Hypothalamus (tissue), 51 donors: ENCODE measurements at regions not wholly inside any gene's neighbourhood (a gene's known extent, or its start where the extent isn't known, plus 50 kb on each side); places are given as distances from the start of the nearest gene placed in this dataset.
"Not testable (repeated sequence)": the region's sequence is repeated elsewhere in the genome, so short reads cannot be mapped to it uniquely, and the experiment has no call there.

Experiments
- DNase-seq, 51 donors: peaks; one replicate each; lab custom pipeline; 2025; lab: John Stamatoyannopoulos, UW

DNA sequence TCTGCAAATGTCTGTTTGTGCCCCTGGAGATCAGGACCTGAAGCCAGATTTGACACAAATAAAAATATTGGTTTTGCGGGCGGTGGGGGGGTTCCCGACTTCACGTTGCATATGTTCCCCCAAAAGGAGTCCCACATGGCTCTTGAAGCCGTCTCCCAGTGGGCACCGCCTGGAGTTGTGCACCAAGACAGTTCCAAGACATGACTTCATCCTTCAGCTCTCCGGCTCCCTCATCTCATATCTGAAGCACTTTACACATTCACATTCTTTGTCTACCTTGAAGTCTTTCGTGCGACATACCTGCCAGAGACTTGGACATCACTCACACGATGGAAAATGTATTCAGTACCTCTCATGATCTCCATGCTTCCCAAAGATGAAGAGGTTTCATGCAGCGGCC, 362.8 kb upstream of the FOXK1 start:
- DNase-seq: no peak

DNA sequence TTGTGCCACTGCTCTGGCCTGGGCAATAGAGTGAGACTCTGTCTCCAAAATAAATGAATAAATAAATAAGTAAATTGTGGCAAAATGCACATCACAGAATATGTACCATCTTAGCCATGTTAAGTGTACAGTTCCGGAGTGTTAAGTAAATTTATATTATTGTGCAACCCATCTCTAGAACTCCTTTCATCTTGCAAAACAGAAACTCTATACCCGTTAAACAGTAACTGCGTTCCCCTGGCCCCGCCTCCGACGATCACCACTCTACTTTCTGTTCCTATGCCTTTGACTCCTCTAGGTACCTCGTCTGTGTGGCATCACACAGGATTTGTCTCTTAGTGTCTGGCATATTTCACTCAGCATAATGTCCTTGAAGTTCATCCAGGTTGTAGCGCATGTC, 356.4 kb upstream of the FOXK1 start:
- no peak for DNase-seq

DNA sequence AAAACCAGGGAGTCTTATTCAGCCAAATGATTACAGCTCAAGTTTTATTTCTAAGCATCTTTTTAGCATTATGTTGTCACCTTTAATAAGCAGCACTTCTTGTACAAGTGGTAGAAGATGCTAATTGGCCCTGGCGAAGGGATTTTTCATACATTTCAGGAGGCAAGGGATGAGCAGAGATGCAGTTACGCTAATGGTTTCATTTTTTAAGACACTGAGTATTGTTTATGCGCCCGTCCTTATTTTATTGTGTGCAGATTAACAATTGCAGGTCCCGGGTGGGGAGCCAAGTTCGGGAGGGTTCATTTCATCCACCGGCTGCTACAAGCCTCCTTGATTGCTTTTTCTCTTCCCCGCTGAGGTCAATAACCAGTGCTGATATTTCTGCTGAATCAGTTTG, 350.4 kb upstream of the FOXK1 start:
- DNase-seq: no peak

DNA sequence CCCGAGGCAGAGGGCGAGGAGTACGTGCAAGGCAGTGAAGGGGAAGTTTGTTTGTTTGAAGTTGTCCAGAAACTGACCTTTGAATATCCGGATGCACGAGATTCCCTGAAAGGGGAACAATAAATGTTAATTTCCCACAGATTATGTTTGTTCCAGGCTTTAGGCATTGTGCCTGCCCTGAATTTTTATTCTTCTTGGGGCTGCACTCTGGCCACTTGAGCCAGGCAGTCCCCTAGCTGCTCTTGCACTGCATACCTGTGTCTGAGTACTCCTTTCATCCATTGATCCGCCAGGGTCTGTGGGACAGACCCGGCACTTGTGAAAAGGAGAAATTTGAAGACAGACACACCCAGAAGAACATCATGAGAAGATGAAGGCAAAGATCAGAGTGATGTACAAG, 343.5 kb upstream of the FOXK1 start:
- no peak for DNase-seq

DNA sequence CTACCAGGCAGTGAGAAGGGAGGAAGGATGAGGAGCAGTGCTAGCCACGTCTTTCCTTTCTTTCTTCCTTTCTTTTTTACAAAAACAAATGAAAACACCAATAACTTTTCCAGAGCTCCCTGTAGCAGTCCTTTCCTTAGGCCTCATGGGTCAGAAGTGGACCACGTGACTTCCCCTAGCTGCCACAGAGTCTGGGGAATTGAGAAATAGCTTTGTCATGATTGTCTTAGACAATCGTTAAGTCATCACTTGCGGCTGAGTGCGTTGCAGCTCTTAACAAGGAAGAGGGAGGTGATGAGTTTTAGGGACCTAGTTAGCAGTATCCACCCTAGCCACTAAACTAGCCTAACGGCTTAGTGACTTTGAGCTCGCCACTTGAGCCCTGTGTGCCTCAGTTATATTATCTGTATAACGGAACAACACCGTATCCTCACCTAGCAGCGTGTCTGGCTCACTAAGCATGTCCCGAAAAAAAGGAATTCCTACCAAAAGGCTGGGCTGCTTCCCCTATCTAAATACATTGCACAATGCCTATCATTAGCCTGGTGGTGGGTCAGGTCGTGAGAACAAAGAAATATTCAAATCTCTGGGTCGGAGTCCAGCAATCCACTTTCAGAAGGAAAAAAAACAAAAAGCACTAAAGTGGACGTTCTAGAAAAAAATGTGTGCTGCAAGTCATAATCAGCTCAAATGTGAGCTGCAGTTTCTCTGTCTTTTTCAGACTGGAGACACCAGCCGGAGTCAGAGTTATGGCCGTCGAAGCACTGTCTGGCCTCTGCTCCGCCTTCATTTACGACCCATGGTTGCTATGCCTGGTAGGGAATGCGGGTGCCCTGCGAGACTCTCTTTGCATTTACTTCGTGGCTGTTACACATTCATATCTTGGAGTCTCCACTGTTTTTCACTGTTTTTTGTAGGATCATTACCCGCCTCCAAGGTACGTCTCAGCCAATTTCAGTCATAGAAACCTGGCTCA, 338.5 kb upstream of the FOXK1 start:
- DNase-seq: no peak

DNA sequence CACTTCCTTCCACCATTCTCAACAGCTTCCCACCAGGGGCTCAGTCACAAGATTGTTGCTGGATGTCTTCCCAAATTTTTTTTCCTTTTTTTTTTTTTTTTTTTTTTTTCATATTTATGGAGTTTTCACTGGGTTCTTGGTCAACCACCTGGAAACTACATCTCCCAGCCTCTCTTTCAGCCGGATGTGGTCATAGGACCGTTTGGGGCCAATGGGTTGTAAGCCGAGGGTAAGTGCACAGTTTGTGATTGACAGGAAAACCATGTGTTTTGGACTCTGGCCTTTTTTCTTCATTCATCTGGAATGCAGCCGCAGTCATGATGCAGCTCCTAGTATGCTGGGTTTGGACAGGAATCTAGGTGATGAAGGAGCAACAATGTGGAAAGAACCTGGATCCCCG, 337.1 kb upstream of the FOXK1 start:
- no peak for DNase-seq

DNA sequence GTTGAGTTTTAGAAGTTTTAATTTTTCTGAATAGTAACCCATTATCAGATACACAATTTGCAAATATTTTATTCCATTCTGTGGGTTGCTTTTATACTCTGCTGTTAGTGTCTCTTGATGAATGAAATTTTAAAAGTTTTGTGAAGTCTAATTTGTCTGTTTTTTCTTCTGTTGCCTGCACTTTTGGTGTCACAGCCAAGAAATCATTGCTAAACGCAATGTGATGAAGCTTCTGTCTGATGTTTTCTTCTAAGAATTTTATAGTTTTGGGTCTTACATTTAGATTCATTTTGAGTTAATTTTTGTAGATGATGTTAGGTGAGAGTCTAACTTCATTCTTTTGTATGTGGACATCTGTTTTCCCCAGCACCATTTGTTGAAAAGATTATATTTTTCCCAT, 330.0 kb upstream of the FOXK1 start:
- no peak for DNase-seq

DNA sequence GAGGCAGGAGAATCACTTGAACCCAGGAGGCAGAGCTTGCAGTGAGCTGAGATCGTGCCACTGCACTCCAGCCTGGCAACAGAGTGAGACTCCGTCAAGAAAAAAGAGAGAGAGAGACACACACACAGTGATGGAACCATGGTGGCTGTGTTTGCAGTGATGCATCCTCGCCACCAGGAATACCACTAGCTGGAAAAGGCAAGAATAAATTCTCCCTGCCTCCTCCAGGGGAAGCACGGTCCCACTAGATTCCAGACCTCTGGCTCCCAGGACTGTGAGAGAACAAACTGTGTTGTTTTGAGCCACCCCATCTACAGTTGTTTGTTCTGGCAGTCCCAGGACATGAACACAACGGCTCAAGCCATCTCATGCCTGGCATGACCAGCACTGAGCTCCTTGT, 320.3 kb upstream of the FOXK1 start:
- DNase-seq: no peak

DNA sequence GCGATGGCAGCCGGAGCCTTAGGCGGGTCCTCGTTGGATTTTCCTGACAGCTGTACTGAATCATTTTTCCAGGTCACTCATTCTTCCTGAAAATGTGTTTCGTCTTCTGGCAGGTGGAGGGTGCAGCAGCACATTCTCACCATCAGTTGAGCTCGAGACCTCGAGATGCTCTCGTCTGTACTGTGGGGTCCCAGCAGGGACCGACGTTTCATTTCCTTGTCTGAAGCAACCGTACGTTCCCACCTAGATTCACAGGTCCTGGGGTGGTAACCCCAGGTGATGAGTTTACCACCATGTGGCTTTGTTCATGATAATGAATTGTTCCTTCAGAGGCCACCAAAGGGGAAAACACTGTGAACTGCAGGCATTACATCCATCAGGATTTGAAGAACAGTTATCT, 298.5 kb upstream of the FOXK1 start:
- no peak for DNase-seq

DNA sequence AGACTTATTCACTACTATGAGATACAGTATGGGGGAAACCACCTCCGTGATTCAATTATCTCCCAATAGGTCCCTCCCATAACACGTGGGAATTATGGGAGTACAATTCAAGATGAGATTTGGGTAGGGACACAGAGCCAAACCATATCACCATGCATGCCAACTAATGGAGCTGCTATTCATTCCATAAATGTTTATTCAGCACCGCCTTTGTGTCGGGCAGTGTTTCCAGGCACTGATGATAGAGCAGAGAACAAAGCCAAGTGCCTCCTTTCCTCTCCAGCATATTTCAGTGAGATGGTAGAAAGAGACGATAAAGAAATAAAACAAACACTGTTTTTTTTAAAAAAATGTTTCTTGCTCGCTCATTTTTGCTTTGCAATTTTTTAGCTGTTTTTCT, 295.9 kb upstream of the FOXK1 start:
- DNase-seq: no peak

DNA sequence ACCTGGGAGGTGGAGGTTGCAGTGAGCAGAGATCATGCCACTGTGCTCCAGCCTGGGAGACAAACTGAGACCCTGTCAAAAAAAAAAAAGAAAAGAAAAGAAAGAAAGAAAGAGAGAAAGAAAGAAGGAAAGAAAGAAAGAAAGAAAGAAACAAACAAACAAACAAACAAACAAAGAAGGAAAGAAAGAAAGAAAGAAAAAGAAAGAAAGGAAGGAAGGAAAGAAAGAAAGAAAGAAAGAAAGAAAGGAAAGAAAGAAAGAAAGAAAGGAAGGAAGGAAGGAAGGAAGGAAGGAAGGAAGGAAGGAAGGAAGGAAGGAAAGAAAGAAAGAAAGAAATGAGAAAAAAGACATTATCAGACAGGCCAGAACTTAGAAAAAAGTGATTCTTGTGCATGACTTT, 291.0 kb upstream of the FOXK1 start:
- not testable (repeated sequence) for DNase-seq

DNA sequence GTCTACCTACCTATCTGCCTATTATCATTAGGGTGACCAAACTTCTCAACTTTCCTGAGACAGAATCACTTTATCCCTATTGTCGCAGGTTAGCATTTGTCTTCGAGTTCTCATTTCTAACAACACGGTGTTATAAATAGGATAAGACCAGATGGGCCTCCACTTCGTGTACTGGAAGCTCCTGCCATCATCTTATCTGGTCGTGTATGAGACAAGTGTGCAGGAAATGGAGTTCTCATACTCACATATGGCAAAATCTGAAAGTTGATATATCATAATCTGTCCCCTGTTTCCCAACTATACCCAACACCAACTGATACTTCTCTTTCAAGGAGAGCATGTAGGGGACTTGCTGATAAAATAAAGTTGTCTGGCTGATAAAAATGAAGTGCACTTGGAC, 287.4 kb upstream of the FOXK1 start:
- DNase-seq: no peak

DNA sequence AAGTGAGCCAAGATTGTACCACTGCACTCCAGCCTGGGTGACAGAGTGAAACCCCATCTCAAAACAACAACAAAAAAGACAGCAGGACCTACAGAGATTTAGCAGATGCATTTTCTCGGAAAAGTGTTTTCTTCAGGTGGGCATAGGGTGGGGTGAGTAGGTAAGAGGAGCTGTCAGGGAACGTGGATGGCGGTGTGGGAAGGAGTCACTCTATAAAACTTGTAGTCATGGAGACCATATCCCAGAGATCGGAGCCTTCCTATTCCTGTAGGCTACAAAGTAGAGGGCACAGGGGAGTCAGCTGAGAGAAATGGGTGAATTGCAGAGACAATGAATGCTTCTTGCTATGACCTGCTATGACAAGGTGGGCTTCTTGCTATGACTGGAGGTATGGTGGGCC, 283.0 kb upstream of the FOXK1 start:
- DNase-seq: no peak

DNA sequence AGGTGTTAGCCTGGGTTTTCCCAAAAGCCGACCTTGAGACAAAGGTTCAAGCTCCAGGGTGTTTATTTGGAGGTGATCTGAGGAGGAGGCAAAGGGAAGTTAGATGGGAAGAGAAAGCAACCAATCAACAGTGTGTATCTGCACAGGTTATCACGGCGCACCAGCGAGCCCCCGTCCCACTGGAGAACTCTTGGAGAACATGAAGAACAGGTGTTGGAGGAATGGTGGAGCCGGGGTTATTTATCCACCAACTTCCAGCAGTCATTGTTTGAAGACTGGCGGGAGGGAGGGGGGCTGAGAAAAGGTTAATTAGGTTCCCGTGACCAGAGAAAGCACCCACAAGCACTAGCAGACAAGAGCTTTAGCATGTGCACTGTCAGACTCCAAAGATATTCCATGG, 282.5 kb upstream of the FOXK1 start:
- no peak for DNase-seq

DNA sequence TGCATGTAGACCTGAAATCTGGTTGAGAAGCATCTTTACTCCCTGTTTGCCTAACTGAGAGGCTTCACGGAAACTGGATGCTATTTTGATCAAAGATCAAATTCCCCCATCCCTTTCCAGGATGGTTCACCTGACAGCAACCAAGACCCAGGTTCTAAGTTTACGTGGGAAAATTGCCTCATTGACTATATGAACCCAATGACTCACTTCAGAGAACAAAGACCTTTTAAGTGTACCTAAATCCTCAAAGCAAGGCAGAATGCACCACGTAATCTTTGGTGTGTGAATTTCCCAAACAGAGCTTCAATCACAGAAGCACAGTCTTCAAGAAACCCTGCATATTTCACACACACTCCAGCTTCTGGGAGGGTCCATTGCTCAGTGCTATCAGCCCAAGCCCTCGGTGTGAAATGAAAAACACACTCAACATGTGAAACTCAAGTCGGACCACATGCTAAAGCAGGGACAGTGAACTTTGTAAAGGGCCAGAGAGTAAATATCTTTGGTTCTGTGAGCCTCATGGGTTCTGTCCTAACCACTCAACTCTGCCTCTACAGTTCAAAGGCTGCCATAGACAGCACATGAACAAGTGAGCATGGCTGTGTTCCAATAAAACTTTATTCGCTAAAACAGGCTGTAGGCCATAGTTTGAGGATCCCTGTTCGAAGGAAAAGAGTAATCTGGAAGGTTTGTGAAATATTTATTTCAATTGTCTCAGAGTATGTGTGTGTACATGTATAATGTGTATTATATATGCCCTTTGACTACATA, 275.6 kb upstream of the FOXK1 start:
- DNase-seq: no peak

DNA sequence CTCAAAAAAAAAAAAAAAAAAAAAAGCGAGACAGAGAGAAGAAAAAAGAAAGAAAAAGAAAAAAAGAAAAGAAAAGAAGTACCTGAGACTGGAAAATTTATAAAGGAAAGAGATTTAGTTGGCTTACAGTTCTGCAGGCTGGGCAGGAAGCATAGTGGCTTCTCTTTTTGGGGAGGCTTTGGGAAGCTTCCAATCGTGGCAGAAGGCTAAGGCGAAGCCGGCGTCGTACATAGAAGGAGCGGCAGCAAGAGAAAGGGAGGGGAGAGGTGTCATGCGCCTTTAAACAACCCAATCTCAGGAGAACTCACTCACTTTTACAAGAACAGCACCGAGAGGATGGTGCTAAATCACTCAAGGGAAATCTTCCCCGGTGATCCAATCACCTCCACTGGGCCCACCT, 272.1 kb upstream of the FOXK1 start:
- no peak for DNase-seq

DNA sequence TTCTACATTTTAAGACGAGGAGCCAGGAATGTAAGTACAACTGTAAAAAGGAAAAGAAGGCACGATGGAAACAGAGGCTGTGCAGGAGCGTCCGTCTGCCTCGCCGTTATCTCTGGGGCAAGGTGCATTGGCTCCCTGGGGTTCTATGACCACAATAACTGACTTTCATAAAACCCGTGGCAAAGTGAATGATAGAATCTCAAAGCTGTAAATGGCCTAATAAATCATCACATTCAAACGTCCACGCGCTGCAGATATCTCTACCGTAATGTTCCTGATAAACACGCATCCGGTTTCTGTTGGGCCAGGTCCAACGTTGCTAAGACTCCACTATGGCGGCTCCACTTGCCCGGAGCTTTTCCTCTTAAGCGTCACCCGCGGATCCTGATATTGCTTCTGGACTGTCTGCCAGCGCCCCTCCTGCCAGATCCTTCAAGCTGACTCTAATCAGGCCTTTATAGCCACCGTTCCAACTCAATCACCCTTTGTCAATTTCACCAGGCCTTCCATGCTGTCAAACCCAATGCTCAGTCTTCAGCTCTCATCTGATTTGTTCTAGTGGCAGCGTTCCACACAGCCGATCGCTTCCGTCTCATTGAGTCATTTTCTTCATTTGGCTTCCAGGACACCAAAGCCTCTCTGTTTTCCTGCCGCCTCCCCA, 265.6 kb upstream of the FOXK1 start:
- DNase-seq: peak in 12 of 51 donors; percentile 2 to 15 (median 6)

DNA sequence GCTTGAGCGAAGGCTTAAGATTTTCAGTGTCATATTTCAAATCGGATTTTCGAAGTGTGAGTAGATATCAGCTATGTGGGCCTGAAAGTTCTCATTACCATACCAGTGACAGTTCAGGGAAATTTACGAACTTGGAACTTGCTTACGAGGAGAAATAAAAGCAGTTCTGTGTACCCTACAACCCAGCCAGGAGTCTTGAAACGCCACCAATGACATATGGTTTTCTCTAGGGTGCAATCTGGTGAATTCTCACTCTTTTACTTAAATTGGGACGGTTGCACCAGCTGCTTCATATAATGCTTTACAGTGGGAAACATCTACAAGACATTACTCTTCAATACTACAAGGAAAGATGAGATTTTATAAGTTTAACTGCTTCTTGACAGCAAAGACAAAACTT, 253.6 kb upstream of the FOXK1 start:
- DNase-seq: no peak

DNA sequence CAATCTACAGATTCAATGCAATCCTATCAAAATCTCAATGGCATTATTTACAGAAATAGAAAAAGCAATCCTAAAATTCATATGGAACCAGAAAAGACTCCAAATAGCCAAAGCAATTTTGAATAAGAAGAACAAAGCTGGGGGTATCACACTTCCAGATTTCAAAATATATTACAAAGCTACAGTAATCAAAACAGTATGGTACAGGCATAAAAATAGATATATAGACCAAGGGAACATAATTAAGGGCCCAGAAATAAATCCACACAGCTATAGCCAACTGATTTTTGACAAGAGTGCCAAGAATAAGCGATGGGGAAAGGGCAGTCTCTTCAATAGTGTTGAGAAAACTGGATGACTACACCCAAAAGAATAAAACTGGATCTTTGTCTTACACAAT, 251.9 kb upstream of the FOXK1 start:
- no peak for DNase-seq

DNA sequence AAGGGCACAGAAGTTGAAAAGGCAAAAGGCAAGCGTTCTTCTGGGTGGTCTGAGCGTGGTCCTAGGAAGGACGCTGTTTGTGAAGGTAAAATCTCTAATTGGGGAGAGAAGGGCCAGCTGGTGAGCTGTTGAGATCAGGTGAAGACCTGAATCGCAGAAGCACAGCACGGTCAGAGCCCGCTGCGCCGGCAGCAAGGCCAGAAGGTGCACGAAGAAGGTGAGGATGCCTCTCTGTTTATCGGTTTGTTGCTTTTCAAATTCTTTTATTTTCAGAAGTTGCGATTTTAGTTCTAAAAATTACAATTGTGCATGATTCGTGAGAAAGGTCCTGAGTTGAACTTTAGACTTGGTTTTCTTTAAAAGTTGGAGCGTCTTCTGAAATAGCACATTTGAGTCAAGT, 247.8 kb upstream of the FOXK1 start:
- DNase-seq: no peak

DNA sequence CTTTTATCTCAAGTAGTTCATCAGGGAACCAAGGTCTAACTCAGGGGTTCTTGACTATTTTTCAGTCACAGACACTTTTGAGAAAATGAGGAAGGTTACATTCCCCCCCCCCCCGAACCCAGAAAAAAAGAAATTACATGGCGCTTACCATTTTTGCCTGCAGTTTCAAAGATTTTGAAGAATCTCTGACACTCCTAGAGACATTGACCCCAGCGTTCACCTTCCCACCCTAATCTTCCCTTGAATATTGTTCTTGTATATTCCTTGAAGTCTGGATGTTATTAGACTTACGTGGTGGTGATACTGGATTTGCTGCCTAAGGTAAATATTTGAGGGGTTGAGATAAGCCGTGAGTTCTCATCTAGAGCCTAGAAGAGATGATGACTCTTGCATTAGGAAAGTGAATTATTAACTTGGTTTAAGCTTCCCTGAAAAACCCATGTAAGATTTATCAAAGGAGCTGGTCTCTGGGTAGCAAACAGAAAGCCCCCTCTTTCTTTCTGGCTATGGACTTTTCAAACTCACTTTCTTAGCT, 245.7 kb upstream of the FOXK1 start:
- DNase-seq: no peak
